ENCODE measurements at regions not wholly inside any gene's neighbourhood (a gene's known extent, or its start where the extent isn't known, plus 50 kb on each side); places are given as distances from the start of the nearest gene placed in this dataset.

DNA sequence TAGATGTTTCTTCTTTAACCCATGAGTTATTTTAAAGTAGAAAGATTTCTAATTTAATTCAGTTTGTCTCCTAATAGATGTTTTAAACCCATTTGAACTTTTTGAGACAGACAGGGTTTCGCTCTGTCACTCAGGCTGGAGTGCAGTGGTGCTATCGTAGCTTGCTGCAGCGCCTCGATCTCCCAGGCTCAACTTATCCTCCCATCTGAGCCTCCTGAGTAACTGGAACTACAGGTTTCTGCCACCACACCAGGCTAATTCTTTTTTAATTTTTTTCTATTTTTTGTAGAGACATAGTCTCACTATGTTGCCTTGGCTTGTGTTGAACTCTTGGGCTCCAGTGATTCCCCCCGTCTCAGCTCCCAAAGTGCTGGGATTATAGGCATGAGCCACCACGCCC is 53.0 kb upstream of the RAB18 start:
- no peak for DNase-seq

DNA sequence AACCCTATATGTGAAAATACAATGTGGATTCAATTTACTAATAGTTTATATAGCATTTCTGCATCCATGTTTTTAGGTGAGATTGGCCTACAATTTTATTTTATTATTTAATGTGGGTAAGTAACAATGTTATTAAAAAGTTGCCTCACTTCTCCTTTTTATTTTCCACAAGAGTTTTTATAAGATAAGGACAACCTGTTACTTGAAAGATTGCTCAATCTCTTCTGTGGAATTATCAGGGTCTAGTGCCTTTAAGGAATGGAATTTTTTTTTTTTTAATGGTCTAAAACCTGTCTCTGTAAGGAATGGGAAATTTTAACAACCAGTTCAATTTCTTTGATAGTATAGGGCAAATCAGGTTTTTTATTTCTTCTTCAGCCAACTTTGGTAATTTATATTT is 53.9 kb upstream of the RAB18 start:
- DNase-seq: no peak

DNA sequence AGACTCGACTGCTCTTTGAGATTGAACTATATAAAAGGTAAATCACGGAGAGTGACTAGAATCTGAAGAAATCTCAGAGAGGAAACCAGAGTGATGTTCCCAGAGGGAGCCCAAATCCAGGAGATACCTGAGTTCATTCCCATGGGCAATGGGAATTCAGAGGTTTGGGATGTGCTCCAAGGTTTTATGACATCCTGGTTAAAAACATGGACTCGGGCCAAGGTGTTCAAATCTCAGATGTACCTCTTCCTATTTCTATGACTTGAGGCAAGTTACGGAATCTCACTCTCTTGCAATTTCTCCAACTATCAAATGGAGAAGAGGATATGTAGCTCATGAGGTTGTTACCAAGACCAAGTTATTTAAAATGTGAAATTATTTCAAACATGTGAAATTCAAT is 54.5 kb upstream of the RAB18 start:
- DNase-seq: no peak

- DNase-seq: no peak
These were observed 55.2 kb upstream of the RAB18 start for GRCh38 chr10:27448921-27449320.

- no peak for DNase-seq
These were observed 56.6 kb upstream of the RAB18 start for GRCh38 chr10:27447540-27447939.

DNA sequence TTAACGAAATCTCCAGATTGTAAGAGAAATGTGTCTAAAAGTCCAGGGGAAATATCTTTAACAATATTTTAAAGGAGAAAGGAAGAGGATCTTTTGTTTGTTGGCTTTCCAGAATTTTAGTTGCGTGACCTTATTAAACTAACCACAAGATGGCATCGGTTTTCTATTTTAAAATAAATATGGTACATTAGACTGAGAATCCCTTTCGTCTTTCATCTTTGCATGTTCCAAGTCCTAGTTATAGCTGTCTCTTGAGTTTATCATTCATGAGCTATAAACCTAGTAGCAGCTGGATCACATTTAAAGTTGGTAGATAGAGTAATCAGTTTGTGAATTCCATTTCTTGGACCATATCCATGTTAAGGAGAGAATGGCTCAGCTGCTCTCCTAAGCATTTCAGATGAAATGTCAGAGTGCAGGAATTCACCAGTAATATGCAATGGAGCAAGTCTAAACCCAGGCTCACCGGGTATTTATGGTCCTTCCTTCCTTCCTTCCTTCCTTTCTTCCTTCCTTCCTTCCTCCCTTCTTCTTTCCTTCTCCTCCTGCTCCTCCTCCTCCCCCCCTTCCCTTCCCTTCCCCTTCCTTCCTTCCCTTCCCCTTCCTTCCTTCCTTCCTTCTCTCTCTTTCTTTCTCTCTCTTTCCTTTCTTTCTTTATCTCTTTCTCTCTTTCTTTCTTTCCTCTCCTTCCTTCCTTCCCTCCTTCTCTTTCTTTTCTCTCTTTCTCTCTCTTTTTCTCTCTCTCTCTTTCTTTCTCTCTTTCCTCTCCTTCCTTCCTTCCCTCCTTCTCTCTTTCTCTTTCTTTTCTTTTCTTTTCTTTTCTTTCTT is 57.8 kb upstream of the RAB18 start:
- no peak for DNase-seq

DNA sequence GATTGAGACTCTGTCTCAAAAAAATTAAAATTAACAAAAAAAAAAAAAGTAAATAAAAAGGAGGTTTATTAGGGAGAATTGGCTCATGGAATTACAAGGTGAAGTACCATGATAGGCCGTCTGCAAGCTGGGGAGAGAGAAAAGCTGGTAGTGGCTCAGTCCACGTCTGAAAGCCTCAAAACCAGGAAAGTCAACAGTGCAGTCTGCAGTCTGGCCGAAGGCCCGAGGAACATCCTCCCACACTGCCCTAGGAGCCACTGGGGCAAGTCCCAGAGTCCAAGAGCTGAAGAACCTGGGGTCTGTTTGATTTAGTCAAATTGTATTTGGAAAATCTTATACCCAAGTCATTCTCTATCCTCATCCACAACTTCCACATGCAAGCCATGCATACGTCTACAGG is 59.0 kb upstream of the RAB18 start:
- DNase-seq: no peak

DNA sequence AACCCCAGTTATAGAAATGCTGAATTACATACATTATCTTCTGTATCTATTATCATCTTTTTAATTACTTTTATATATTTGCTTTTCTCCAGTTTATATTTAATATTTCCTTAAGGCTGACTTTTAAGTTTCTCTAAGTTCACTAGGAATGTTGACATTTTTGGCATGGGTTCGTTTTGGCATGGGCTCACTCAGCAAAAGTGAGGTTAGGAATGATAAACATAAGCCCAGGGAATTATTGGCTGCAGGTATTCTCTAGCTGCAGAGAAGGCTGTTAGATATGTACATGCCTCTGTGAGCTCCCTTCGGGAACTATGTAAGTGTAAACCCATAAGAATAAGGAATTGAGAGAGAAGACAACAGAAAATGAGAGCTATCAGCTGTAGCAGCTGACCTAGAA is 63.6 kb upstream of the RAB18 start:
- DNase-seq: no peak

DNA sequence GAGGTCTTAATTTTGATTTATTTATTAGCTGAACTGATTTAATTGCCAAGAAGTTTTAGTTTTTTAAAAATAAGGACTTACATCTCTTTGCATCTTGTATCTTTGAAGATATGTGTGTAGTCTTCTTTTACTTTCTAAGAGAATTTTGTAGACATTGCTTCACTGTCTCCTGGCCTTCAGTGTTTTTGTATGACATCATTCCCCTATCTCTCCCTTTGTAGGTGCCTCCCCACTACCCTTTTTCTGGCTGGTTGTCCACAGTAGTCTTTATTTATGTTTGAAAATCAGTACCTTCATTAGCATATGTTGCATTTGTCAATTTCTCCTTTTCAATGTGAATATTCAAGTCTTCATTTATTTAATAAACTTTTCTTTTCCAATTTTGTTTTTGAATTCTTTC is 64.1 kb upstream of the RAB18 start:
- no peak for DNase-seq

DNA sequence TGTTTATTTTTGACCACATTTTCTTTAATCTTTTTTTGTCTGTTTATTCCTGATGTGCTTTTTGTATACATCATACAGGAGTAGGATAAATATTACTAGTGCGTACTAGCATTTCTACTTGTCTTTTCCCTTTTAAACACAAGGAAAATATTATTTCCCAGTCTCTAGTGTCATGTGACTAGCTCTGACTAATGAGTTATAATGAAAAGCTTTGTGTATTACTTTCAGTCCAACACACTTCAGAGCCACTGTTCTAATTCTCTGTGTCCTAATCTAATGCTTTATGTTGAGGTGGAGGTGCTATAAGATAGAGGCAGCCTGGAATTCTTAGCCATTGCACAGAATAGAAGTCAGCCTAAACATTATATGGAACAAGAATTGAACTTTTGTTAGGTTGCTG is 65.0 kb upstream of the RAB18 start:
- DNase-seq: no peak

GRCh38 chr10:27437775-27438174 is 66.3 kb upstream of the RAB18 start:
- DNase-seq: no peak

- DNase-seq: no peak
These were observed 67.4 kb upstream of the RAB18 start for GRCh38 chr10:27436710-27437109.

DNA sequence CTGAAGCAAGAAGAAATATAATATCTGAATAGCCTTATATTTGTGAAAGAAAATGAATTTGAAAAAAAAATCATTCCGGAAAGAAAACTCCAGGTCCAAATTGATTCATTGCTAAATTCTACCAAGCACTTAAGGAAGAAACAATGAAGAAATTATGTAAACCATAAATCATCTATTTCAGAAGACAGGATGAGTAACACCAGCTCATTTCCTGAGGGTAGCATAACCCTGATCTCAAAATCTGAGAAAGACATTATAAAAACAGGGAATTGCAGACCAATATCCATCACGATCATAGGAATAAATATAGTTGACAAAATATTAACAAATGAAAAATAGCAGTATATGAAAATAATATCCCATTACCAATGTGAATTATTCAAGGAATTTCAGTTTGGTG is 70.1 kb upstream of the RAB18 start:
- no peak for DNase-seq

GRCh38 chr10:27426948-27427467 is 77.1 kb upstream of the RAB18 start:
- DNase-seq: no peak

GRCh38 chr10:27413831-27414348 is 90.2 kb upstream of the RAB18 start:
- DNase-seq: no peak

- DNase-seq: no peak
These were observed 90.7 kb upstream of the RAB18 start for GRCh38 chr10:27413387-27413786.

DNA sequence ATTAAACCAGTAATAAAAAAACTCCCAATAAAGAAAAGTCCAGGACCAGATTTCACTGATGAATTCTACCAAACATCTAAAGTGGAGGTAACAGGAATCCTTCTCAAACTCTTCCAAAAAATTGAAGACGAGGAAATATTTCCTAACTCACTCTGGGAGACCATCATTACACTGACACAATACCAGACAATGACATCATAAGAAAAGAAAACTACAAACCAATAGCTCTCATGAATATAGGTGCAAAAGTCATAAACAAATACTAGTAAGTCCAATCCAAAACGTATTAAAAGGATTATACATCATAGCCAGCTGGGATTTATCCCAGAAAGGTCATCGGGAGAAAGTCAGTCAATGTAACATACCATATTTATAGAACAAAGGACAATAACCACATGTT is 94.0 kb upstream of the RAB18 start:
- DNase-seq: no peak

GRCh38 chr10:27407271-27407670 is 96.8 kb upstream of the RAB18 start:
- no peak for DNase-seq

GRCh38 chr10:27399871-27400270 is 104.2 kb upstream of the RAB18 start:
- no peak for DNase-seq

DNA sequence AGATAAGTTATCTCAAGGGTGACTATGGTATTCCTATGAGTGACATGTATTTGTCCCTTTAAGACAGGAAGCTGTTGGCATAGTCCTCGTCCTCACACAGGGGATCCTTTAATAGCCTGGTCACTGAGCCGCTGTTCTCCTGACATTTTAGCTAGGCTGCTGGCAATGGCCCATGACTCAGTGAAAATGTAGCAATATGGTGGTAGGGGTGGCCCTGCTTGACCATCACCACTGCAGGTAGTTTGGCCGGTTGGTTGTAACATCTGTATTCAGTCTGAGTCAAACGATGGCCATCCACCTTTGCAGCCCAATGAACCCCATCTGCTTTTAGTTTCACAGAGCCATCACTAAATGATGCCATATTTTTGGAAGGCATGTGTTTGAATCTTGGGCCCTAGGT is 110.1 kb upstream of the RAB18 start:
- no peak for DNase-seq

DNA sequence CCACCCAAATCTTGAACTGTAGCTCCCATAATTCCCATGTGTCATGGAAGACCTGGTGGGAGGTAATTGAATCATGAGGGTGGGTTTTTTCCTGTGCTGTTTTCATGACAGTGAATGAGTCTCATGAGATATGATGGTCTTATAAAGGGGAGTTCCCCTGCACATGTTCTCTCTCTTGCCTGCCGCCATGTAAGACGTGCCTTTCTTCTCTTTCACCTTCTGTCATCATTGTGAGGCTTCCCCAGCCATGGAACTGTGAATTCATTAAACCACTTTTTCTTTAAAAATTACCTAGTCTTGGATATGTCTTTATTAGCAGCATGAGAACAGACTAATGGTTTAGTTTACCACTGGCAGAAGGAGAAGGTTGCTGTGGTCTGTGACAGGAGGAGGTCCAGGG is 111.5 kb upstream of the RAB18 start:
- DNase-seq: no peak

DNA sequence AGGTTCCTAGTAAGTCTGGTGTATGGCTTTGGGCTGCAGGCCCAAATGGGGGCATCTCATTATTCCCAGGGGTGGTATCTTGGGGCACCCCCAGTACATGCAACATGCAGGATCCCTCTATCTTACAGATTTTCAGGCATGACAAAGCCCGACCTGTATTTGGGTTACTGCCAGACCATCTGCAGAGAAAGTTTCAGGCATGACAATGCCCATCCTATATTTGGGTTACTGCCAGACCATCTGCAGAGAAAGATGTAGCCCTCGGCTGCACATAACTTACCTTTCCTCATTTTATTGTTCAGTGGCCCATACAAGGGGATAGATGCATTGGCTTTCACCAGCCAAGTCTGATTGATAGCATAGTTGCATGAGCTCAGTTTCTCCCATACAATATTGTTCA is 112.2 kb upstream of the RAB18 start:
- no peak for DNase-seq

- DNase-seq: no peak
These were observed 112.8 kb upstream of the RAB18 start for GRCh38 chr10:27391325-27391724.

DNA sequence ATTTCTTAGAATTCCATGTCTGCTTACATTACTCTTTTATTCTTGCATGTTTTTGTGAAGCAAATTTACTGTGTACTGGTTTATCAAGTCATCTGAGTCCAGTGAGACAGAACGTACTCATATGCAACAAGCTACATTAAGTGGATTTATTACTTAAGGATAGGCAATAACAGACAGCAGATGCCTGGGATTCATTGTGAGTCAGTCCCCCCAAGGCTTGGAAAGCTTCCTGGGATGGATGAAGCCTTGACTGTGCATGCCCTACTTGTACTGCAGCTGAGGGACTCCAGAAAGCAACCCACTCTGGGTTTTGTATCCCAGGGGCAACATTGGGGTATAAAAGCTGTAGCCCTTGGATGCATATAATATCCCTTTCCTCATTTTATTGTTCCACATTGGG is 113.4 kb upstream of the RAB18 start:
- DNase-seq: no peak
